Neuronal stem cell (in vitro differentiated cells): ENCODE measurements at regions not wholly inside any gene's neighbourhood (a gene's known extent, or its start where the extent isn't known, plus 50 kb on each side); places are given as distances from the start of the nearest gene placed in this dataset.

Experiments used
- DNase-seq: peaks from one replicate; pipeline ENCODE4 v3.0.0-alpha.2; 2013; ENCODE audit warnings: low spot score
- H2AFZ ChIP-seq: one replicate; pipeline ENCODE4 v1.6.1; 2013; ENCODE audit warnings: mild to moderate bottlenecking, low read length, inconsistent platforms
- H2AK5ac ChIP-seq: 2 replicates; pipeline ENCODE4 v1.6.1; 2013; ENCODE audit warnings: low read depth, mild to moderate bottlenecking, inconsistent platforms, low read length, moderate library complexity, mixed read lengths
- H2BK120ac ChIP-seq: 2 replicates; pipeline ENCODE4 v1.6.1; 2013; ENCODE audit warnings: low read depth, mild to moderate bottlenecking, inconsistent platforms, low read length, moderate library complexity, mixed read lengths
- H2BK12ac ChIP-seq: one replicate; pipeline ENCODE4 v1.6.1; 2013; ENCODE audit warnings: low read length, inconsistent platforms
- H2BK15ac ChIP-seq: 2 replicates; pipeline ENCODE4 v1.6.1; 2013; ENCODE audit warnings: mild to moderate bottlenecking, low read length, inconsistent platforms, mixed read lengths
- H2BK5ac ChIP-seq: one replicate; pipeline ENCODE4 v1.6.1; 2013; ENCODE audit warnings: inconsistent platforms, mild to moderate bottlenecking, low read length, moderate library complexity
- H3K14ac ChIP-seq: one replicate; pipeline ENCODE4 v1.6.1; 2013; ENCODE audit warnings: low read length, inconsistent platforms
- H3K18ac ChIP-seq: 2 replicates; pipeline ENCODE4 v1.6.1; 2013; ENCODE audit warnings: low read length, inconsistent platforms
- H3K23ac ChIP-seq: 2 replicates; pipeline ENCODE4 v1.6.1; 2013; ENCODE audit warnings: low read depth, mild to moderate bottlenecking, mixed read lengths, low read length, inconsistent platforms; ENCODE audit not compliant: poor library complexity
- H3K27ac ChIP-seq: replicated peaks from 3 replicates; pipeline ENCODE4 v1.5.1; 2013; ENCODE audit warnings: low read length, inconsistent platforms
- H3K27me3 ChIP-seq, 3 experiments: 2 replicates each; pipeline ENCODE4 v1.6.1; 2013; ENCODE audit warnings: low read length in 3 of 3, mild to moderate bottlenecking in 2 of 3, inconsistent platforms in 1 of 3, low read depth in 1 of 3, mixed read lengths in 1 of 3, moderate library complexity in 1 of 3; ENCODE audit not compliant: control insufficient read depth in 3 of 3, insufficient read depth in 3 of 3
- H3K36me3 ChIP-seq, 2 donors: replicated peaks in 1 of 2; 2 replicates each; pipeline ENCODE4 v1.6.1; 2013; ENCODE audit warnings: low read length in 2 of 2; ENCODE audit not compliant: control insufficient read depth in 2 of 2, insufficient read depth in 2 of 2
- H3K4ac ChIP-seq: 2 replicates; pipeline ENCODE4 v1.6.1; 2013; ENCODE audit warnings: inconsistent platforms, mild to moderate bottlenecking, low read length, moderate library complexity
- H3K4me1 ChIP-seq, 2 donors: 1 replicate in 1 of 2; 2 replicates in 1 of 2; pipeline ENCODE4 v1.6.1; 2013; ENCODE audit warnings: low read length in 2 of 2, low read depth in 1 of 2; ENCODE audit not compliant: control insufficient read depth in 2 of 2, insufficient read depth in 1 of 2
- H3K4me2 ChIP-seq: one replicate; pipeline ENCODE4 v1.6.1; 2013; ENCODE audit warnings: mild to moderate bottlenecking, low read length, inconsistent platforms; ENCODE audit not compliant: insufficient read depth, poor library complexity, severe bottlenecking
- H3K4me3 ChIP-seq, 2 donors: 2 replicates each; pipeline ENCODE4 v1.5.1; 2013; ENCODE audit warnings: low read length in 2 of 2, mild to moderate bottlenecking in 2 of 2, inconsistent platforms in 1 of 2, moderate library complexity in 1 of 2
- H3K79me1 ChIP-seq: one replicate; pipeline ENCODE4 v1.6.1; 2013; ENCODE audit warnings: low read depth, mild to moderate bottlenecking, inconsistent platforms, low read length, moderate library complexity
- H3K9ac ChIP-seq: one replicate; pipeline ENCODE4 v1.6.1; 2013; ENCODE audit warnings: mild to moderate bottlenecking, low read depth, low read length, inconsistent platforms; ENCODE audit not compliant: poor library complexity
- H3K9me3 ChIP-seq, 2 donors: replicated peaks in 1 of 2; 2 replicates each; pipeline versions ENCODE3 to v1.6.1; 2013; ENCODE audit warnings: low read length in 2 of 2, mild to moderate bottlenecking in 2 of 2, inconsistent platforms in 1 of 2, low read depth in 1 of 2, mixed read lengths in 1 of 2, moderate library complexity in 1 of 2; ENCODE audit not compliant: control insufficient read depth in 2 of 2, insufficient read depth in 1 of 2
- H4K8ac ChIP-seq: one replicate; pipeline ENCODE4 v1.6.1; 2013; ENCODE audit warnings: low read depth, mild to moderate bottlenecking, inconsistent platforms, low read length, moderate library complexity
- H4K91ac ChIP-seq: one replicate; pipeline ENCODE4 v1.6.1; 2013; ENCODE audit warnings: low read length, low read depth, mild to moderate bottlenecking, inconsistent platforms; ENCODE audit not compliant: poor library complexity
- WGBS, 2 donors: extraction: QIAGEN DNeasy Blood & Tissue Kit; methylation state at CpG; one replicate each; pipeline ENCODE4 v1.1.7; 2013; ENCODE audit warnings: missing lambda C conversion rate in 2 of 2, mixed read lengths in 1 of 2; ENCODE audit not compliant: insufficient read length in 2 of 2, insufficient replicate concordance in 1 of 2; ENCODE audit errors: extremely low coverage in 2 of 2; 5-methylcytosine and 5-hydroxymethylcytosine counted together

DNA sequence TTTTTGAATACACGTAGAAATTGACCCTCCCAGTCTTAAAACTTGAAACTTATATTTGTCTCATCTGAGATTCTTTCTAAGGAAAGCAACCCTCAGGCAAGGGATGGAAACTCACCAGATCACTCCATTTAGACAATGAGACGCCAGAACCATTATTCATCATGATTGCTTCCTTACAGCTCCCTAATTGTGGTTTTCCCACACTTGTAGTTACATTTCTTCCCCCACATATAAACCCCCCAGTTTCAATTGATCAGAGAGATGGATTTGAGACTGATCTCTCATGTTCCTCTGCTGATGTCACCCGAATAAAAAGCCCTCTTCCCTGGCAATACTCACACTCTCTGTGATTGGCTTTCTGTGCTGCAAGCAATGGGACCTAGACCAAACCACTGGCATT, 197.9 kb upstream of the STARD13 start:
- no CpG with 5 or more reads among the region's 3 CpGs for WGBS, 2 donors
- H3K23ac ChIP-seq, result no peak overlapping the region
- no peak for DNase-seq
- H2BK12ac ChIP-seq, result no peak overlapping the region
- no peaks in the 10 kb centered on the region for H3K4me1 ChIP-seq
- no peak overlapping the region for H4K91ac ChIP-seq
- H3K36me3 ChIP-seq, result no peaks in the 10 kb centered on the region
- no peak overlapping the region for H3K4ac ChIP-seq
- no peak overlapping the region for H3K14ac ChIP-seq
- H2BK120ac ChIP-seq, result no peak overlapping the region
- H2AFZ ChIP-seq, result no peak overlapping the region
- no peak overlapping the region for H4K8ac ChIP-seq
- H3K27me3 ChIP-seq, result no peaks in the 10 kb centered on the region
- H2AK5ac ChIP-seq, result no peak overlapping the region
- H3K18ac ChIP-seq, result no peak overlapping the region
- no peak overlapping the region for H3K4me3 ChIP-seq
- no peaks in the 10 kb centered on the region for H3K79me1 ChIP-seq
- no peak overlapping the region for H3K4me2 ChIP-seq
- H3K9me3 ChIP-seq, result peaks cover 4 to 5% of the 10 kb centered on the region in 2 donors
- H2BK15ac ChIP-seq, result no peak overlapping the region
- H3K9ac ChIP-seq, result no peak overlapping the region
- H3K27ac ChIP-seq, result no peak overlapping the region
- H2BK5ac ChIP-seq, result no peak overlapping the region

DNA sequence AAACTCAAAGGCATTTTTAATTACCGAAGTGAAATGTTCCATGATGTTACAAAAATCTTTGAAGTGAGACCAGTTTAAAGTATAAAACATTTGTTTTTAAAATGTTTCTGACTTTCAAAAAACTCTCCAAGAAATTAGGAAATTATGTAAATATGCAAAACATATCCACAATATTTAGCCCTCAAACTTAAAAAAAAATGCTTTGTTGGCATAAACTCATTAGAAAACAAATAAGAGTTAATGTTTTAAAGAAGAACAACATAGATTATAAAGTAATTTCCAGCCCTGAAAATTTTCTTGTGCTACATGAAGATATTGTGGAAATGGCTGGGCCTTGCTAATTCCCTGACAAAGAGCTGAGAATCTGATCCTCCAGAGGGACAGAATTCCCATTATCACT, 199.7 kb upstream of the STARD13 start:
- no peak overlapping the region for H3K4me2 ChIP-seq
- H3K14ac ChIP-seq, result no peak overlapping the region
- H3K23ac ChIP-seq, result no peak overlapping the region
- H2BK15ac ChIP-seq, result no peak overlapping the region
- H3K4me1 ChIP-seq, result peaks cover 0 to 2% of the 10 kb centered on the region in 2 donors
- H4K91ac ChIP-seq, result no peak overlapping the region
- no peak overlapping the region for H3K9ac ChIP-seq
- no peak overlapping the region for H3K4ac ChIP-seq
- no peak overlapping the region for H2BK5ac ChIP-seq
- H4K8ac ChIP-seq, result no peak overlapping the region
- no CpG with 5 or more reads among the region's 1 CpG for WGBS, 2 donors
- H3K4me3 ChIP-seq, result no peak overlapping the region
- no peak overlapping the region for H3K18ac ChIP-seq
- DNase-seq, result no peak
- H2AFZ ChIP-seq, result no peak overlapping the region
- H3K79me1 ChIP-seq, result no peaks in the 10 kb centered on the region
- no peak overlapping the region for H2BK12ac ChIP-seq
- peaks cover 4 to 5% of the 10 kb centered on the region in 2 donors for H3K9me3 ChIP-seq
- no peaks in the 10 kb centered on the region for H3K36me3 ChIP-seq
- H2AK5ac ChIP-seq, result no peak overlapping the region
- no peaks in the 10 kb centered on the region for H3K27me3 ChIP-seq
- H2BK120ac ChIP-seq, result no peak overlapping the region
- H3K27ac ChIP-seq, result no peak overlapping the region

DNA sequence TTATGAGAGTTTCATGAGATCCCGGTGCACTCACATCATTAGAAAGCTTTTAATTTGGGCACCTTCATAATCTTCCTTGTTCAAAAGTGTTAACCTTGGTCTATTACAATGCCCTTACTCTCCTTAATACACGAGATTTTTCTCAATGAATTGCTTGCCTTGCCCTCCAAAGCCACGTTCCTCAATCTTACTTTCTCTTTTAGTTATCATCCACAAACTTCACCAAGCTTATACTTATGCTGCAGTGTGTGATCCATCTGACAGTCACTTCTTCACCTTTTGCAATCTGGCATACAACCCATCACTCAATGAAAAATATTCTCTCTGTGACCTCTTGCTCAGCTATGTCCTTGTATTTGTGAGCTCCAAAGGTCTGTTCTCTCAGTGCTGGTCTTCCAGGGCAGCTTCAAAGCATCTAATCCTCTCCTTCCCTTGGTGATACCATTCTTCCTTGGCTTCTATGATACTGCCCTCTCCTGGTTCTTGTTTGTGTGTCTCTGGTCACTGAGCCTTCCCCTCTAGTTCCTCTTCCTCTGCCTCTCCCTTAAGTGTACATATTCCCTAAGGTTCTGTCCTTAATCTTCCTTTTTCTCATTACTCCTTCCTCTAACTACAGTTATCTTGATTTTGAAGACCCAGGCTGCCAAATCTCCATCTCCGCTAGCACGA, 202.2 kb upstream of the STARD13 start:
- Histone ChIP-seq H3K27me3 (no peaks in the 10 kb centered on the region), H3K9me3 (peaks cover 4 to 5% of the 10 kb centered on the region in 2 donors), H3K23ac (no peak overlapping the region), H3K4me3 (no peak overlapping the region), H2BK120ac (no peak overlapping the region), H3K79me1 (no peaks in the 10 kb centered on the region), H3K4me1 (peaks cover 0 to 6% of the 10 kb centered on the region in 2 donors), H3K14ac (no peak overlapping the region), H2BK5ac (no peak overlapping the region), H3K36me3 (no peaks in the 10 kb centered on the region), H3K4ac (no peak overlapping the region), H3K4me2 (no peak overlapping the region), H2AK5ac (no peak overlapping the region), H3K9ac (no peak overlapping the region), H3K18ac (no peak overlapping the region), H4K91ac (no peak overlapping the region), H2AFZ (no peak overlapping the region), H4K8ac (no peak overlapping the region), H2BK15ac (no peak overlapping the region), H2BK12ac (no peak overlapping the region), H3K27ac (no peak overlapping the region)
- no CpG with 5 or more reads among the region's 5 CpGs for WGBS, 2 donors
- no peak for DNase-seq

DNA sequence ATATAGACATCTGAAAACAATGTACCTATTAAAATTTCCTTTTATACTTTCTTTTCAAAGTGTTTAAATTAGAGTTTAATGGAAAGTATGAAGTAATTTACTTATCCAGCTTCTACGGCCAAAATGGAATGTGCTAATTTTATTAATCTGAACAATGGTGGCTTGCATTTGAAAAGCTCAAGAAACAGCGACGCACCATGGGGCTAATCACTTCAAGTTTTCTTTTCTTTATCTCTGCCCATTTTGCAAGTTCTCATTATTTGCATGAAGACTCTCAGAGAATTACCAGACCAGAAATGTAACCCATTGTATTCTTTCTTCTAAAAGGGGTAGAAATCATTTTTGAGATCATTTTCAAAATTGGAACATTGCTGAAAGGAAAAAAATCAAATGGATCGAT, 204.0 kb upstream of the STARD13 start:
- Histone ChIP-seq H3K4me1 (peaks cover 0 to 6% of the 10 kb centered on the region in 2 donors), H2AFZ (no peak overlapping the region), H3K79me1 (no peaks in the 10 kb centered on the region), H2BK5ac (no peak overlapping the region), H2BK15ac (no peak overlapping the region), H3K14ac (no peak overlapping the region), H3K4me2 (no peak overlapping the region), H4K8ac (no peak overlapping the region), H3K4me3 (no peak overlapping the region), H2AK5ac (no peak overlapping the region), H2BK12ac (no peak overlapping the region), H3K27me3 (no peaks in the 10 kb centered on the region), H3K18ac (no peak overlapping the region), H3K9me3 (peaks cover 0 to 1% of the 10 kb centered on the region in 2 donors), H3K36me3 (no peaks in the 10 kb centered on the region), H2BK120ac (no peak overlapping the region), H4K91ac (no peak overlapping the region), H3K27ac (no peak overlapping the region), H3K4ac (no peak overlapping the region), H3K23ac (no peak overlapping the region), H3K9ac (no peak overlapping the region)
- no peak for DNase-seq
- WGBS, 2 donors, result no CpG with 5 or more reads among the region's 4 CpGs
